NCI-H446 (cell line): ENCODE measurements at regions not wholly inside any gene's neighbourhood (a gene's known extent, or its start where the extent isn't known, plus 50 kb on each side); places are given as distances from the start of the nearest gene placed in this dataset.

Experiments used
- DNase-seq, 2 experiments: peaks; one replicate each; lab custom pipeline; 2025; lab: John Stamatoyannopoulos, UW

- DNase-seq = no peak
Measured at GRCh38 chr3:120544361-120544760, 51.8 kb upstream of the NDUFB4 start.

GRCh38 chr3:120536642-120537041 is 59.5 kb upstream of the NDUFB4 start:
- peak in 1 of 2 experiments; percentile 16 for DNase-seq

- DNase-seq = no peak
Measured at GRCh38 chr3:120532969-120533368, 63.2 kb upstream of the NDUFB4 start.

GRCh38 chr3:120528163-120528562 is 68.0 kb upstream of the NDUFB4 start:
- DNase-seq = no peak

GRCh38 chr3:120526011-120526870 is 69.9 kb upstream of the NDUFB4 start:
- no peak for DNase-seq

GRCh38 chr3:120524171-120524923 is 71.8 kb upstream of the NDUFB4 start:
- DNase-seq = no peak

- no peak for DNase-seq
Measured at GRCh38 chr3:120516136-120516535, 65.3 kb upstream of the FSTL1 start.

GRCh38 chr3:120512655-120513054 is 61.9 kb upstream of the FSTL1 start:
- no peak for DNase-seq

GRCh38 chr3:120506828-120507774 is 56.3 kb upstream of the FSTL1 start:
- peak; percentile 43 to 81 for DNase-seq

GRCh38 chr3:120506076-120506827 is 55.5 kb upstream of the FSTL1 start:
- DNase-seq = peak; percentile 83 to 94

- DNase-seq = no peak
Measured at GRCh38 chr3:120503727-120504616, 53.2 kb upstream of the FSTL1 start.

GRCh38 chr3:120502116-120502515 is 51.3 kb upstream of the FSTL1 start:
- no peak for DNase-seq
